ENCODE measurements at regions not wholly inside any gene's neighbourhood (a gene's known extent, or its start where the extent isn't known, plus 50 kb on each side); places are given as distances from the start of the nearest gene placed in this dataset.

GRCh38 chr1:192489047-192489446, 86.5 kb upstream of the RGS1 start:
- Mint-ChIP-seq H3K36me3 (ENCODE audit: low read depth, unreplicated experiment) (no peaks in the 10 kb centered on the region), H3K27me3 (ENCODE audit: unreplicated experiment) (no peaks in the 10 kb centered on the region), H3K4me3 (ENCODE audit: unreplicated experiment) (no peak overlapping the region), H3K4me1 (ENCODE audit: unreplicated experiment) (no peaks in the 10 kb centered on the region), H3K9me3 (ENCODE audit: unreplicated experiment) (no peaks in the 10 kb centered on the region), H3K27ac (ENCODE audit: unreplicated experiment) (peak overlapping the region; percentile 72)
- no peak for DNase-seq (ENCODE audit: low spot score)
- TF ChIP-seq CTCF (IDR thresholded peaks at IDR 0.05; ENCODE audit: unreplicated experiment) = no peak

- H3K4me1 Mint-ChIP-seq (ENCODE audit: unreplicated experiment) = no peaks in the 10 kb centered on the region
- H3K27ac Mint-ChIP-seq (ENCODE audit: unreplicated experiment) = peak overlapping the region; percentile 93
- H3K4me3 Mint-ChIP-seq (ENCODE audit: unreplicated experiment) = no peak overlapping the region
- H3K9me3 Mint-ChIP-seq (ENCODE audit: unreplicated experiment) = no peaks in the 10 kb centered on the region
- DNase-seq (ENCODE audit: low spot score) = peak; percentile 22
- H3K27me3 Mint-ChIP-seq (ENCODE audit: unreplicated experiment) = no peaks in the 10 kb centered on the region
- no peaks in the 10 kb centered on the region for H3K36me3 Mint-ChIP-seq (ENCODE audit: low read depth, unreplicated experiment)
- no peak for TF ChIP-seq CTCF (IDR thresholded peaks at IDR 0.05; ENCODE audit: unreplicated experiment)
These were observed 85.8 kb upstream of the RGS1 start for GRCh38 chr1:192489748-192490147.

GRCh38 chr1:192491804-192492554, 83.6 kb upstream of the RGS1 start:
- no peak for DNase-seq (ENCODE audit: low spot score)
- H3K27me3 Mint-ChIP-seq (ENCODE audit: unreplicated experiment) = no peaks in the 10 kb centered on the region
- H3K4me3 Mint-ChIP-seq (ENCODE audit: unreplicated experiment) = no peak overlapping the region
- H3K27ac Mint-ChIP-seq (ENCODE audit: unreplicated experiment) = no peak overlapping the region
- TF ChIP-seq CTCF (IDR thresholded peaks at IDR 0.05; ENCODE audit: unreplicated experiment) = no peak
- no peaks in the 10 kb centered on the region for H3K4me1 Mint-ChIP-seq (ENCODE audit: unreplicated experiment)
- no peaks in the 10 kb centered on the region for H3K9me3 Mint-ChIP-seq (ENCODE audit: unreplicated experiment)
- no peaks in the 10 kb centered on the region for H3K36me3 Mint-ChIP-seq (ENCODE audit: low read depth, unreplicated experiment)

DNA sequence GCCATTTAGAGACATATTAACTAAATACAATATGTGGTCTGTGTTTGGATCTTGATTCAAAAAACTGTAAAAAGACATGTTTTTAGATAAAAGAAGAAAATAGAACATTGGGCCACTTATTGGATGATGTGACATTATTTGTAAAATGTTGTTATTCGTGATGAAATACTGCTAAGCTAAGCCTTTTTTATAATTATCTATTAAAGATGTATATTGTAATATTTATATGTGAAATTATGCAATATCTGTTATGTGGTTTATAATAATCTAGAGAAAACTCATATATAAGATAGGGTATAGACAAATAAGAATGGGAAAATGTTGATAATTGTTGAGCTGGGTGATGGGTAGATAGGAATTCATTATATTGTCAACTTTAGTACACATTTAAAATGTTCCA, 82.0 kb upstream of the RGS1 start:
- Mint-ChIP-seq H3K27ac (ENCODE audit: unreplicated experiment) (no peak overlapping the region), H3K36me3 (ENCODE audit: low read depth, unreplicated experiment) (no peaks in the 10 kb centered on the region), H3K9me3 (ENCODE audit: unreplicated experiment) (no peaks in the 10 kb centered on the region), H3K4me1 (ENCODE audit: unreplicated experiment) (no peaks in the 10 kb centered on the region), H3K27me3 (ENCODE audit: unreplicated experiment) (no peaks in the 10 kb centered on the region), H3K4me3 (ENCODE audit: unreplicated experiment) (no peak overlapping the region)
- no peak for TF ChIP-seq CTCF (IDR thresholded peaks at IDR 0.05; ENCODE audit: unreplicated experiment)
- no peak for DNase-seq (ENCODE audit: low spot score)

- Mint-ChIP-seq H3K27ac (ENCODE audit: unreplicated experiment) (no peak overlapping the region), H3K4me3 (ENCODE audit: unreplicated experiment) (no peak overlapping the region), H3K27me3 (ENCODE audit: unreplicated experiment) (no peaks in the 10 kb centered on the region), H3K36me3 (ENCODE audit: low read depth, unreplicated experiment) (no peaks in the 10 kb centered on the region), H3K4me1 (ENCODE audit: unreplicated experiment) (no peaks in the 10 kb centered on the region), H3K9me3 (ENCODE audit: unreplicated experiment) (no peaks in the 10 kb centered on the region)
- no peak for DNase-seq (ENCODE audit: low spot score)
- no peak for TF ChIP-seq CTCF (IDR thresholded peaks at IDR 0.05; ENCODE audit: unreplicated experiment)
These were observed 79.1 kb upstream of the RGS1 start for GRCh38 chr1:192496369-192497056.

All from endothelial cell (in vitro differentiated cells).